Smooth muscle cell (in vitro differentiated cells): ENCODE measurements at regions not wholly inside any gene's neighbourhood (a gene's known extent, or its start where the extent isn't known, plus 50 kb on each side); places are given as distances from the start of the nearest gene placed in this dataset.

Experiments
- DNase-seq: peaks from one replicate; lab custom pipeline; 2025; ENCODE audit not compliant: unreplicated experiment; lab: John Stamatoyannopoulos, UW
- H2AFZ ChIP-seq: fragments of 200-600 bp; sonication (generic); 2 replicates; pipeline ENCODE4 v1.6.0; 2016; ENCODE audit warnings: antibody characterized with exemption, low read depth, mild to moderate bottlenecking
- H3F3A ChIP-seq: fragments of 200-600 bp; sonication (generic); 2 replicates; pipeline ENCODE4 v1.6.0; 2017; ENCODE audit warnings: antibody characterized with exemption, low read depth
- H3K27ac ChIP-seq: fragments of 200-600 bp; sonication (generic); 2 replicates; pipeline ENCODE4 v1.5.1; 2016; ENCODE audit warnings: low read depth, mild to moderate bottlenecking
- H3K27me3 ChIP-seq: fragments of 200-600 bp; sonication (generic); 2 replicates; pipeline ENCODE4 v1.6.1; 2016; ENCODE audit warnings: low read depth, mild to moderate bottlenecking
- H3K36me3 ChIP-seq: fragments of 200-600 bp; sonication (generic); 2 replicates; pipeline ENCODE4 v1.5.1; 2016; ENCODE audit warnings: low read depth
- H3K4me1 ChIP-seq: fragments of 200-600 bp; sonication (generic); 2 replicates; pipeline ENCODE4 v1.5.1; 2016; ENCODE audit warnings: low read depth
- H3K4me2 ChIP-seq: fragments of 200-600 bp; sonication (generic); 2 replicates; pipeline ENCODE4 v1.6.0; 2016; ENCODE audit warnings: mild to moderate bottlenecking
- H3K4me3 ChIP-seq: fragments of 200-600 bp; sonication (generic); 2 replicates; pipeline ENCODE4 v1.5.1; 2016; ENCODE audit warnings: mild to moderate bottlenecking
- H3K79me2 ChIP-seq: fragments of 200-600 bp; sonication (generic); 2 replicates; pipeline ENCODE4 v1.6.0; 2016; ENCODE audit warnings: low read depth, mild to moderate bottlenecking
- H3K9ac ChIP-seq: fragments of 200-600 bp; sonication (generic); 2 replicates; pipeline ENCODE4 v1.6.0; 2016; ENCODE audit warnings: low read depth
- H3K9me3 ChIP-seq: fragments of 200-600 bp; sonication (generic); replicated peaks from 2 replicates; pipeline ENCODE4 v1.5.1; 2016; ENCODE audit warnings: low read depth
- H4K20me1 ChIP-seq: fragments of 200-600 bp; sonication (generic); 2 replicates; pipeline ENCODE4 v1.6.0; 2016; ENCODE audit warnings: low read depth
- WGBS: methylation state at CpG from one replicate; pipeline ENCODE4 v1.1.7; 2016; ENCODE audit warnings: low lambda C conversion rate; 5-methylcytosine and 5-hydroxymethylcytosine counted together
- TF ChIP-seq, protein P1 (sequence below): fragments of 200-600 bp; sonication (generic); IDR thresholded peaks from 2 replicates; pipeline ENCODE4 v1.5.1; 2017; ENCODE audit warnings: borderline replicate concordance, mild to moderate bottlenecking, antibody characterized with exemption; ENCODE audit not compliant: insufficient read depth, poor library complexity, severe bottlenecking

DNA sequence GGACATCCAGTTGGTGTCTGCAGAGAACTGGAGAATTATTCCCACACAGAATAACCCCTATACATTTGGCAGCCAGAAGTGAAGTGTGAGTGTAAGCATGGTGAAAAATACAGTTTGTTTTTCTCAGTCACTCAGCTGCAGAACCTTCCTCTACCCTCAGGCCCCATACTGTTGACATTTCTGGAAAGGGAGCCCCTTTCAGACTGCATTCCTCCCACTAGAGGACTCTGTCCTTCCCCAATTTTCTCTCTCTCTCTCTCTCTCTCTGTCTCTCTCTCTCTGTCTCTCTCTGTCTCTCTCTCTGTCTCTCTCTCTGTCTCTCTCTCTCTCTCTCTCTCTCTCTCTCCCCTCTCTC, 86.8 kb upstream of the STEAP1B start:
- H3K27me3 ChIP-seq = no peaks in the 10 kb centered on the region
- H3K4me1 ChIP-seq = peaks cover 19% of the 10 kb centered on the region
- H3K9ac ChIP-seq = no peak overlapping the region
- H3K9me3 ChIP-seq = no peaks in the 10 kb centered on the region
- peaks cover 12% of the 10 kb centered on the region for H3F3A ChIP-seq
- no peak overlapping the region for H3K4me2 ChIP-seq
- TF ChIP-seq, protein P1, sequence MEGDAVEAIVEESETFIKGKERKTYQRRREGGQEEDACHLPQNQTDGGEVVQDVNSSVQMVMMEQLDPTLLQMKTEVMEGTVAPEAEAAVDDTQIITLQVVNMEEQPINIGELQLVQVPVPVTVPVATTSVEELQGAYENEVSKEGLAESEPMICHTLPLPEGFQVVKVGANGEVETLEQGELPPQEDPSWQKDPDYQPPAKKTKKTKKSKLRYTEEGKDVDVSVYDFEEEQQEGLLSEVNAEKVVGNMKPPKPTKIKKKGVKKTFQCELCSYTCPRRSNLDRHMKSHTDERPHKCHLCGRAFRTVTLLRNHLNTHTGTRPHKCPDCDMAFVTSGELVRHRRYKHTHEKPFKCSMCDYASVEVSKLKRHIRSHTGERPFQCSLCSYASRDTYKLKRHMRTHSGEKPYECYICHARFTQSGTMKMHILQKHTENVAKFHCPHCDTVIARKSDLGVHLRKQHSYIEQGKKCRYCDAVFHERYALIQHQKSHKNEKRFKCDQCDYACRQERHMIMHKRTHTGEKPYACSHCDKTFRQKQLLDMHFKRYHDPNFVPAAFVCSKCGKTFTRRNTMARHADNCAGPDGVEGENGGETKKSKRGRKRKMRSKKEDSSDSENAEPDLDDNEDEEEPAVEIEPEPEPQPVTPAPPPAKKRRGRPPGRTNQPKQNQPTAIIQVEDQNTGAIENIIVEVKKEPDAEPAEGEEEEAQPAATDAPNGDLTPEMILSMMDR = peak; percentile 39
- no peak for DNase-seq
- no peaks in the 10 kb centered on the region for H3K79me2 ChIP-seq
- H3K4me3 ChIP-seq = no peak overlapping the region
- H2AFZ ChIP-seq = no peak overlapping the region
- H3K36me3 ChIP-seq = no peaks in the 10 kb centered on the region
- H4K20me1 ChIP-seq = no peaks in the 10 kb centered on the region
- H3K27ac ChIP-seq = no peak overlapping the region

DNA sequence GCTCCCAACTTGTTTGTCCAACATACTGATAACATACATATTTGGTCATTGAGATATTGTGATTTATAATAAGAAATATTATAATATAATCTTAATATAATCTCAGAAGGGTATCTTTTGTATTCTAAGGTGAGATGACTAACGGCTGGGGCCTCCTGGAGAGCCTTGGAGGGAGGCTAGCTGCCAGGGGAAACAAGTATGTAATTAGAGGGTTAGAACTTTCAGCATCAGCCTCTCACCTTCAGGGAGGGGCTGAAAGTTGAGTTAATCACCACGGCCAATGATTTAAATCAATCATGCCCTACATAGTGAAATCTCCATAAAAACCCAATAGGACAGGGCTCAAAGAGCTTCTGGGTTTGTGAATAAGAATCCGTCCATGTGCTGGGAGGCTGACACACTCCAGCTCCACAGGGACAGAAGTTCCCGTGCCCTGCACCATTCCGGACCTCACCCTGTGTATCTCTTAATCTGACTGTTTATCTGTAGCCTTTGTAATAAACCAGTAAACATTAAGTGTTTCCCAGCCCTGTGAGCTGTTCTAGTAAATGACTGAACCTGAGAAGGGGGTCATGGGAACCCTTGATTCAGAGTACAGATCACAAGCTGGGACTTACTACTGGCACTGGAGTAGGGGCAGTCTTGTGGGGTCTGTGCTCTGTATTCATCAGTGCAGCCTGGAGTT, 86.3 kb upstream of the STEAP1B start:
- no peaks in the 10 kb centered on the region for H3K79me2 ChIP-seq
- no peak overlapping the region for H2AFZ ChIP-seq
- TF ChIP-seq, protein P1 = no peak
- DNase-seq = no peak
- peaks cover 19% of the 10 kb centered on the region for H3K4me1 ChIP-seq
- no peaks in the 10 kb centered on the region for H4K20me1 ChIP-seq
- H3K4me3 ChIP-seq = no peak overlapping the region
- no peak overlapping the region for H3K4me2 ChIP-seq
- 63% methylated on average over 5 of the region's 5 CpGs for WGBS
- H3K9me3 ChIP-seq = no peaks in the 10 kb centered on the region
- no peaks in the 10 kb centered on the region for H3K36me3 ChIP-seq
- H3K27ac ChIP-seq = no peak overlapping the region
- H3K27me3 ChIP-seq = no peaks in the 10 kb centered on the region
- H3K9ac ChIP-seq = no peak overlapping the region
- H3F3A ChIP-seq = peaks cover 12% of the 10 kb centered on the region

DNA sequence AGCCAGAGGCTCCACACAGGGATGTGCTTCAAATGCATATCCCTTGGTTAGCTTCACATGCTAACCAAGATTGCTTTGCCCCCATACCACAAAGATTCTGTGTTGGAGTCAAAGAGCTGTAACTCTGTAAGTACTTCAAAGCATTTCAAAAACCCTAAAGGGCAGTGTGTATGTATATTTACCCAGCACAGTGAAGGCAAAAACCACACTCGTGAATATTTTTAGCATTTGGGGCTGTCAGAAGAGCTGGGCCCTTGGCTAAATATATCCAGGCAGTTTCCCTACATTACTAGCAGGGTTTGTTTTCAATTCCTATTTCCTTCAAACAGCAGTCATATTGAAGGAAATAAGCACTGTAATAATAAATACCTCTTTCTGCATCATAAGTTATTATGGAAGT, 84.2 kb upstream of the STEAP1B start:
- Histone ChIP-seq H3K4me2 (peak overlapping the region; percentile 11), H3K79me2 (no peaks in the 10 kb centered on the region), H3K27ac (no peak overlapping the region), H3K4me1 (peaks cover 9% of the 10 kb centered on the region), H3F3A (peaks cover 12% of the 10 kb centered on the region), H4K20me1 (no peaks in the 10 kb centered on the region), H3K4me3 (no peak overlapping the region), H3K9ac (no peak overlapping the region), H3K9me3 (no peaks in the 10 kb centered on the region), H2AFZ (no peak overlapping the region), H3K27me3 (no peaks in the 10 kb centered on the region), H3K36me3 (no peaks in the 10 kb centered on the region)
- TF ChIP-seq, protein P1 = no peak
- no peak for DNase-seq
- 24% methylated on average over 1 of the region's 1 CpG for whole genome bisulfite sequencing

DNA sequence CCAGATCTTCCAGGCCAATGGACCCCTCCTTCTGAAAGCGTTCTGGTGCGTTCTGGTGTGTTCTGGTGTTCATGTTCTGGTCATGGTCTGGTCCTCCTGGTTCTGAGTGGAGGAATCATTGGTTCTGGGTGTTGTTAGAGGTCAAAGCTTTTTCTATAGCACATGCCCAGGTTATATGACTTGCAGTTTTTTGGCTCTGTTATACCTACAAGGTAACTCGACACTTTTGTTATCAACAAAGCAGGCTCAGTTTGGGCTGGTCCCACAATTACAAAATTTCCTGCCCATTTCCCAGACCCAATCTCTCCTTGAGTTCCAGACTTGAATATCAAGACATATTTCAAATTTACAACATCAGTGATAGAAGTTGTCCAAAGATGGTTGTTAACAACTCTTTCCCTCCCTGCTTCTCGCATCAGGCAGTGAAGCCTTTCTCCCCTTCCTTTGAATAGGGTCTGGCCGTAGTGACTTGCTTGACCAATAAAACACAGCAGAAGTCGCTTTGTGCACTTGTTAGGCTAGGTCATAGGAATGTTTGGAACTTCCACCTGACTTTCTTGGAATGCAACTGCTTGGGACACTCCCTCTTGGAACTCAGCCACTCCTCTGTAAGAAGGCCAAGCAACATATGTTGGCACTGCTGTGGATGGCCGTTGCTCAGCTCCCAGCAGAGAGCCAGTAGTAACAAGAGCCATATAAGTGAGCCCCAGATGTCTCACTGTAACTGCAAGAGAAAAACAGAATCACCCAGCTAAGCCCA, 83.1 kb upstream of the STEAP1B start:
- Histone ChIP-seq H3K27me3 (no peaks in the 10 kb centered on the region), H4K20me1 (no peaks in the 10 kb centered on the region), H3F3A (peaks cover 11% of the 10 kb centered on the region), H3K36me3 (no peaks in the 10 kb centered on the region), H2AFZ (no peak overlapping the region), H3K9me3 (no peaks in the 10 kb centered on the region), H3K9ac (no peak overlapping the region), H3K27ac (no peak overlapping the region), H3K4me2 (no peak overlapping the region), H3K79me2 (no peaks in the 10 kb centered on the region), H3K4me3 (no peak overlapping the region), H3K4me1 (peaks cover 9% of the 10 kb centered on the region)
- WGBS = 73% methylated on average over 7 of the region's 7 CpGs
- no peak for DNase-seq
- TF ChIP-seq, protein P1 = no peak
